GM12878 (cell line): ENCODE measurements at regions not wholly inside any gene's neighbourhood (a gene's known extent, or its start where the extent isn't known, plus 50 kb on each side); places are given as distances from the start of the nearest gene placed in this dataset.

Source experiments
- ATAC-seq: fragments of 200-7000 bp; cut with Tn5 transposase; 3 replicates; pipeline ENCODE4 v1.9.1; 2020; ENCODE audit warnings: mild to moderate bottlenecking, moderate library complexity
- BruUV-seq: library from RNA; stranded (reverse); fragments of 400-500 nt; replicated peaks from 2 replicates; lab custom pipeline; 2021; lab: Mats Ljungman, UMichigan
- CTCF ChIA-PET: fragments of 300-600 bp; sonication (Branson Sonifier 250); formaldehyde crosslinking; extraction: SDS; loops from one replicate; lab custom pipeline; 2021; ENCODE audit warnings: inconsistent platforms; lab: Yijun Ruan, JAX
- POLR2A ChIA-PET: fragments of 350-600 bp; formaldehyde crosslinking; extraction: SDS; loops from one replicate; lab custom pipeline; 2021; ENCODE audit warnings: inconsistent platforms; lab: Charles Lee
- RAD21 ChIA-PET: fragments of 300-600 bp; sonication (Branson Sonifier 250); formaldehyde crosslinking; loops from one replicate; lab custom pipeline; 2023; ENCODE audit warnings: antibody characterized with exemption; ENCODE audit not compliant: unreplicated experiment; lab: Charles Lee
- SMC1A ChIA-PET: fragments of 300-600 bp; sonication (Branson Sonifier 250); formaldehyde crosslinking; loops from one replicate; lab custom pipeline; 2023; ENCODE audit not compliant: unreplicated experiment, uncharacterized antibody; lab: Charles Lee
- DNase-seq: peaks from one replicate; pipeline ENCODE4 v3.0.0-alpha.2; 2011; ENCODE audit warnings: low read depth, low spot score
- FAIRE-seq: peaks from 3 replicates; lab custom pipeline; 2011; peaks lifted over from hg19 to GRCh38; lab: Jason Lieb, UNC
- H2AFZ ChIP-seq: 2 replicates; pipeline ENCODE4 v1.6.0; 2011; ENCODE audit warnings: low read depth, low read length, control low read depth; ENCODE audit not compliant: control insufficient read depth
- H3K27ac ChIP-seq: 2 replicates; pipeline ENCODE4 v1.5.1; 2011; ENCODE audit warnings: control low read depth; ENCODE audit not compliant: control insufficient read depth, insufficient read depth
- H3K27me3 ChIP-seq, 2 experiments: replicated peaks in 1 of 2; 2 replicates each; pipeline versions ENCODE4 v1.6.0 to v1.6.1; 2011; ENCODE audit warnings: low read length in 1 of 2; ENCODE audit not compliant: control insufficient read depth in 2 of 2, insufficient read depth in 2 of 2
- H3K36me3 ChIP-seq, 2 experiments: 2 replicates each; pipeline ENCODE4 v1.5.1; 2011; ENCODE audit warnings: low read length in 1 of 2; ENCODE audit not compliant: control insufficient read depth in 2 of 2, insufficient read depth in 2 of 2
- H3K4me1 ChIP-seq: 2 replicates; pipeline ENCODE4 v1.6.1; 2011; ENCODE audit warnings: mild to moderate bottlenecking, low read length, moderate library complexity, mixed read lengths; ENCODE audit not compliant: control insufficient read depth, insufficient read depth
- H3K4me2 ChIP-seq: 2 replicates; pipeline ENCODE4 v1.6.0; 2011; ENCODE audit warnings: control low read depth; ENCODE audit not compliant: control insufficient read depth, insufficient read depth
- H3K4me3 ChIP-seq: fragments of 200-600 bp; sonication (generic); 2 replicates; pipeline ENCODE4 v1.5.1; 2016
- H3K79me2 ChIP-seq: 2 replicates; pipeline ENCODE4 v1.6.0; 2011; ENCODE audit warnings: low read length; ENCODE audit not compliant: control insufficient read depth, insufficient read depth
- H3K9ac ChIP-seq: 2 replicates; pipeline ENCODE4 v1.8.0; 2011; ENCODE audit warnings: low read length, control low read depth, mixed read lengths; ENCODE audit not compliant: control insufficient read depth, insufficient read depth
- H3K9me3 ChIP-seq: replicated peaks from 3 replicates; pipeline ENCODE4 v1.5.1; 2011; ENCODE audit warnings: mild to moderate bottlenecking, low read length; ENCODE audit not compliant: control insufficient read depth, insufficient read depth
- H4K20me1 ChIP-seq: 2 replicates; pipeline ENCODE4 v1.6.0; 2011; ENCODE audit not compliant: control insufficient read depth, insufficient read depth
- CBFB ChIP-seq: IDR thresholded peaks from 2 replicates; pipeline ENCODE4 v1.6.1; 2016; ENCODE audit warnings: antibody characterized with exemption, low read depth
- CEBPB ChIP-seq, 2 experiments: fragments of 150-350 bp in 1 of 2; IDR thresholded peaks; 2 replicates each; pipeline ENCODE4 v1.6.1; 2012 to 2014; ENCODE audit warnings: low read depth in 2 of 2, low read length in 2 of 2, borderline replicate concordance in 1 of 2, inconsistent platforms in 1 of 2
- E4F1 ChIP-seq: fragments of 450-650 bp; IDR thresholded peaks from 2 replicates; pipeline ENCODE4 v1.6.1; 2018; ENCODE audit warnings: borderline replicate concordance, mild to moderate bottlenecking; ENCODE audit not compliant: partially characterized antibody
- HDGF ChIP-seq: fragments of 450-650 bp; IDR thresholded peaks from 2 replicates; pipeline ENCODE4 v1.6.1; 2016; ENCODE audit warnings: antibody characterized with exemption
- POLR2A ChIP-seq: IDR thresholded peaks from 2 replicates; pipeline ENCODE4 v1.6.1; 2011; ENCODE audit warnings: low read depth, mild to moderate bottlenecking, low read length
- REST ChIP-seq: IDR thresholded peaks from 2 replicates; pipeline ENCODE4 v1.6.1; 2012; ENCODE audit warnings: mild to moderate bottlenecking, low read depth, low read length
- SRF ChIP-seq, 2 experiments: IDR thresholded peaks; 2 replicates each; pipeline ENCODE4 v1.6.1; 2011; ENCODE audit warnings: low read depth in 2 of 2, low read length in 2 of 2, mild to moderate bottlenecking in 1 of 2, moderate library complexity in 1 of 2
- SUZ12 ChIP-seq: fragments of 200-600 bp; sonication (generic); IDR thresholded peaks from one replicate; pipeline ENCODE4 v1.6.1; 2018; ENCODE audit warnings: antibody characterized with exemption, mild to moderate bottlenecking; ENCODE audit not compliant: unreplicated experiment
- YY1 ChIP-seq: IDR thresholded peaks from 2 replicates; pipeline ENCODE4 v1.6.1; 2011; ENCODE audit warnings: low read depth, mild to moderate bottlenecking, low read length
- ZNF274 ChIP-seq: IDR thresholded peaks from one replicate; pipeline ENCODE4 v1.8.0; 2011; ENCODE audit not compliant: insufficient read length, insufficient read depth
- ZNF384 ChIP-seq: IDR thresholded peaks from 2 replicates; pipeline ENCODE4 v1.6.1; 2012; ENCODE audit warnings: low read depth, mild to moderate bottlenecking, low read length, improper control_type of control experiment, borderline replicate concordance
- ZNF592 ChIP-seq: fragments of 450-650 bp; IDR thresholded peaks from 2 replicates; pipeline ENCODE4 v1.6.1; 2017; ENCODE audit warnings: mild to moderate bottlenecking, moderate library complexity
- WGBS: methylation state at CpG from one replicate; pipeline ENCODE4 v1.1.6; 2016; ENCODE audit warnings: low lambda C conversion rate; ENCODE audit not compliant: insufficient replicate concordance, insufficient coverage; ENCODE audit errors: missing lambda C conversion rate; 5-methylcytosine and 5-hydroxymethylcytosine counted together
- in situ Hi-C: fragments of 300-500 bp; cut with MboI; formaldehyde crosslinking; loops from 9 replicates; pipeline ENCODE4 v1.14.3; 2018; ENCODE audit warnings: mixed read lengths
- intact Hi-C: fragments of 100-400 bp; cut with micrococcal nuclease; formaldehyde crosslinking; loops from one replicate; pipeline ENCODE4 v1.14.2; 2022; ENCODE audit not compliant: unreplicated experiment

- 26% methylated on average over 8 of the region's 8 CpGs for WGBS
- no peaks in the 10 kb centered on the region for H4K20me1 ChIP-seq
- ChIA-PET RAD21 (no interaction called here), SMC1A (no interaction called here), POLR2A (no interaction called here), CTCF (no interaction called here)
- ATAC-seq, result no peak
- no peaks in the 10 kb centered on the region for H3K36me3 ChIP-seq
- no peak overlapping the region for H2AFZ ChIP-seq
- no peak overlapping the region for H3K9ac ChIP-seq
- no peaks in the 10 kb centered on the region for H3K4me1 ChIP-seq
- no peak overlapping the region for H3K4me2 ChIP-seq
- no TSS peak for BruUV-seq
- intact Hi-C loops (no loop called here), in situ Hi-C loops (no loop called here)
- H3K79me2 ChIP-seq, result no peaks in the 10 kb centered on the region
- no peaks in the 10 kb centered on the region for H3K9me3 ChIP-seq
- FAIRE-seq, result no peak
- H3K4me3 ChIP-seq, result no peak overlapping the region
- no peak for DNase-seq
- no peaks in the 10 kb centered on the region for H3K27me3 ChIP-seq
- no peak overlapping the region for H3K27ac ChIP-seq
- TF ChIP-seq POLR2A, result no peak
- no peak for TF ChIP-seq YY1
- no peak for TF ChIP-seq CBFB
- TF ChIP-seq ZNF592, result no peak
- no peak for TF ChIP-seq SUZ12
- no peak for TF ChIP-seq REST
- no peak for TF ChIP-seq ZNF274
- TF ChIP-seq SRF (IDR thresholded peaks at IDR 0.05; ENCODE audit: low read depth in 2 of 2, low read length in 2 of 2), result no peak
- no peak for TF ChIP-seq CEBPB (IDR thresholded peaks at IDR 0.05; ENCODE audit: borderline replicate concordance in 1 of 2, low read depth in 2 of 2, low read length in 2 of 2)
- no peak for TF ChIP-seq E4F1
- TF ChIP-seq ZNF384, result no peak
- no peak for TF ChIP-seq HDGF
Observed at GRCh38 chr5:17743580-17744435, 109.5 kb downstream of the TAF11L14 start.
